ENCODE measurements at regions not wholly inside any gene's neighbourhood (a gene's known extent, or its start where the extent isn't known, plus 50 kb on each side); places are given as distances from the start of the nearest gene placed in this dataset.
A peak's percentile ranks its signal among the peaks of the same experiment; 100 is the strongest.

DNA sequence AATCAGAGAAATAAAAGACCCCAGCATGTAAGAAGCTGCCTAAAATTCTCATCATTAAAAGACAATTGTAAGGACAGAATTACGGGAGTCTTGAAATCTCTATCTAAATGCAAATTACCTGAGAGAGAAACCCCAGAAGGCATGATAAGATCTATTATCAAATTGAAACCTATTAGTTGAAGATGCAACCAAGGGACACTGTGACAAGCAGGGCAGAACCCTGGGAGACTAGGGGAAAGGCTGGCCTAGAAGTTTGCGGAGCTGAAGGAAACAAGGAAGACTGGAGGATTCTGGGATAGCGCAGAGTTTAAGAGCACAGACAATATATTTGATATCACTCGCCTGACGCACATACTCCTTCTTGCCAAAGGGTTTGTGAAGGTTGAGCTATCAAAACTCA, 319.5 kb upstream of the CHAC2 start:
- DNase-seq (ENCODE audit: low read depth in 2 of 2), result no peak

GRCh38 chr2:53445383-53446070, 322.1 kb upstream of the CHAC2 start:
- DNase-seq (ENCODE audit: low read depth in 2 of 2), result no peak

DNA sequence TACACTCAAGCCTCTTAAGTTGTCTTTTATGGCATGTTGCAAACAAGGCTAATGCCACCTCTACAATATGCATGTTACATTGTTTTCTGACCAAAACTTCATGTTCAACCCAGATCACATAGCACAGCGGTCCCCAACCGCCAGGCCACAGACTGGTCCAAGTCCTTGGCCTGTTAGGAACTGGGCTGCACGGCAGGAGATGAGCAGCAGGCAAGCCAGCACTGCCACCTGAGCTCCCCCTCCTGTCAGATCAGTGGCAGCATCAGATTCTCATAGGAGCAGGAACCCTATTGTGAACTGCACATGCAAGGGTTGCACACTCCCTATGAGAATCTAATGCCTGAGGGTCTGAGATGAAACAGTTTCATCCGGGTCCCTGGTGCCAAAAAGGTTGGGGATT, 324.8 kb upstream of the CHAC2 start:
- no peak for DNase-seq (ENCODE audit: low read depth in 2 of 2)

DNA sequence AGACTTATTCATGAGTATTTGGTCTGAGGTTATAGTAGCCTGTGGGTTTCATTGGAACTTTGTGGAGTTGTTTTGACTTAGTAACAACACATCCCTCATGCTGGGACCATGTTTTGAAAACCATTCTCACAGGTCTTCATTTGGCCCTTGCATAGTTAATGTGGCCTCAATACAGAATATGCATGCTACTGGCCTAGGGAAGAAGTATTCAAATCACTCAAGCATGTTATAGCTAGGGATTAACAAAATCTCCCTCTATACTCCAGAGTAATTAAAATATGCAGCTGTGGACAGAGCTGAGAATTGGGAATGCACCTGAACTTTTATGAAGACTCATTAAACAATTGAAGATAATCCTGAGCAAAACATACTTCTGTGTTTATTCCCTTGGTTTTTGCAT, 325.5 kb upstream of the CHAC2 start:
- no peak for DNase-seq (ENCODE audit: low read depth in 2 of 2)

DNA sequence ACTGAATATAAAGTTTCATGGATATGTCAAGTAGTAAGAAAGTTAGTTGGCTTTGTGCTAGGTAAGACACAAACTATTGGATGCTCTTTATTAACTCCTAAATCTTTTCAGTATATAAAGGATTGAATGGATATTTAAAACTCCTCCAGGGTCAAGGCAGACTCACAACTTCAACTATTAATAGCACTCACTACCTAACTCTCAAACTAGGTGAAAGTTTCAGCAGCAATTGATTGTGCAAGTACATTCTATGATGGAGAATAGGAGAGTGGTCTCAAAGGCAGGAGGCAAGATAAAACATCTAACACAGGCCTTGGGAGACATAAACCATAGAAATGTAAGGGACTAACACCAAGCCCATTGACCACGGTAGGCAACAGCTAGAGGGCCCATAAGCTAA, 328.9 kb upstream of the CHAC2 start:
- DNase-seq (ENCODE audit: low read depth in 2 of 2), result no peak

- no peak for DNase-seq (ENCODE audit: low read depth in 2 of 2)
These were observed 329.5 kb upstream of the CHAC2 start for GRCh38 chr2:53438100-53438499.

GRCh38 chr2:53437371-53437770, 330.2 kb upstream of the CHAC2 start:
- DNase-seq (ENCODE audit: low read depth in 2 of 2), result no peak

- DNase-seq (ENCODE audit: low read depth in 2 of 2), result no peak
These were observed 330.7 kb upstream of the CHAC2 start for GRCh38 chr2:53436882-53437281.

- no peak for DNase-seq (ENCODE audit: low read depth in 2 of 2)
These were observed 332.0 kb upstream of the CHAC2 start for GRCh38 chr2:53435610-53436009.

GRCh38 chr2:53434466-53434865, 333.1 kb upstream of the CHAC2 start:
- no peak for DNase-seq (ENCODE audit: low read depth in 2 of 2)

DNA sequence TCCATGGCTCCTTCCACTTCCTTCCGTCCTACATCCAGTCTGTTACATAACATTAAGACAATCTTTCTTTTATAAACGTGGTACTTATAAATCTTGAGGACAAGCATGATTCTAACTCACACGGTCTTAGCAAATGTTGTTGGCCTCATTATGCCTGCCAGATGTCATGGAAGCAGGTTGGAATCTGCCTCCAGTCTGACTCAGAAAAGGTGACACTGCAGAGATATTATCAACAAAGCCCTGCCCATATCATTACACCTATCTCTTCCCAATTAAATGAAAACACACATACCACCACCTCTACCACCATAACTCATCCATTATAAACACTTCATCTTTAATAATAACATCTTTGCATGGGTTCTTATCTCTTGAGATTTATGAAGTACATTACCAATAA, 334.7 kb upstream of the CHAC2 start:
- no peak for DNase-seq (ENCODE audit: low read depth in 2 of 2)

GRCh38 chr2:53429901-53430300, 337.7 kb upstream of the CHAC2 start:
- no peak for DNase-seq (ENCODE audit: low read depth in 2 of 2)

DNA sequence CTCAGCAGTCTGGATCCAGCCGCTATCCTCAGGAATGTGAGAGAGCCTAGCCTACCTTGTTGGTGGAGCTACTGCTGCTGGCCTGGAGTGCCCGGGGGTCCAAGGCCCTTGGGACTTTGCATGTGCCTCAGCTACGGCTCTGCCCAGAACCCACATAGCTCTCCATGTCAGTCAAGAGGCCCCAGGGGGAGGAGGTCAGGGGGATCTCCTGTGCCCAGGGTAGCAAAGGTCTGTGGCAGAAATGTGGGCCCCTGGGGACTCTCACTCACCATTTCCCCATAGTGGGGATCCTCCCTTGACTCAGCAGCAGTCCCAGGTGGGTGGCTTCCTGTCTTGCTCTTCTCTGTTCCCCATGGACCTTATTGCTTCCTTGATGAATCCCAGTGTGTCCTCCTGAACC, 342.7 kb upstream of the CHAC2 start:
- DNase-seq (ENCODE audit: low read depth in 2 of 2), result no peak

GRCh38 chr2:53423465-53423864, 344.1 kb upstream of the CHAC2 start:
- no peak for DNase-seq (ENCODE audit: low read depth in 2 of 2)

- peak; percentile 32 to 51 for DNase-seq (ENCODE audit: low read depth in 2 of 2)
These were observed 344.6 kb upstream of the CHAC2 start for GRCh38 chr2:53422979-53423378.

- no peak for DNase-seq (ENCODE audit: low read depth in 2 of 2)
These were observed 350.2 kb upstream of the CHAC2 start for GRCh38 chr2:53417385-53417784.

- no peak for DNase-seq (ENCODE audit: low read depth in 2 of 2)
These were observed 360.1 kb upstream of the CHAC2 start for GRCh38 chr2:53407363-53408080.

DNA sequence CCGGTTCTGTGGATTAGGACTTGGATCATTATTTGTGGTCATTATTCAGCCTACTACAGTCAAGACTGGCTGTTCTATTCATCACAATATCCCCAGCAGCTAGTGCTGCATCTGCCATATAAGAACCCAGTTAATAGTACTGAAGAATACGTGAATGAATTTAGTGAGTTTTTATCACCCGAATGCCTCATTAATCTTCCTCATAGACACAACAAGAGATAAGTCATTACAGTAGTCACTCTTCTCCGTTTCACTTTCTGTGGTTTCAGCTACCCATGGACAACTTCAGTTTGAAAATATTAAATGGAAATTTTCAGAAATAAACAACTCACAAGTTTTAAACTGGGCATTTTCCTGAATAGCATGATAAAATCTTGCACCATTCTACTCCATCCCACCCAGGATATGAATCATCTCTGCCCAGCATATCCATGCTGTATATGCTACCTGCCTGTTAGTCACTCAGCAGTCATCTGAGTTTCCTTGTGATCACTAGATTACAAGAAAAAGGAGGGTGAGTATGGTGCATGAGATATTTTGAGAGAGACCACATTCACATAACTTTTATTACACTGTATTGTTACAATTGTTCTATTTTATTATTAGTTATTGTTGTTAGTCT, 363.7 kb upstream of the CHAC2 start:
- no peak for DNase-seq (ENCODE audit: low read depth in 2 of 2)

- DNase-seq (ENCODE audit: low read depth in 2 of 2), result no peak
These were observed 370.5 kb upstream of the CHAC2 start for GRCh38 chr2:53397085-53397484.

GRCh38 chr2:53381271-53381670, 386.3 kb upstream of the CHAC2 start:
- DNase-seq (ENCODE audit: low read depth in 2 of 2), result no peak

- DNase-seq (ENCODE audit: low read depth in 2 of 2), result no peak
These were observed 388.1 kb upstream of the CHAC2 start for GRCh38 chr2:53379547-53379946.

DNA sequence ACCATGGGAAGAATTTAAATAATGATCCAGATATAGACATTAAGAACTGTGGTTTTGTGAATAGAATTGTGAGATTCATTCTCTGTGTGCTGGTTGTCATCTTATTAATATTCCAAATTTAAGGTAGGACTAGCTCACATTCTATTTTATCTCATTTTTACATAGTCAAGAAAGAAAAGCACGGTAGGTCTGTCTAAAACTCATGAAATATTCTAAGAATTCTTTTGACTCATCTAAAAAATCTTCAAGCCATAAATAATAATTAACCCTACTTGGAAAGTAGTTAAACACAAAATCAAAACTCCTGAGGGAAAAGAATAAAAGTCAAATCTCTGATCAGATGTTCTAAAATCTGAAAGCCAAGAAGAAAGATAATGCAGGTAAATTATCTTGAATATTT, 388.8 kb upstream of the CHAC2 start:
- no peak for DNase-seq (ENCODE audit: low read depth in 2 of 2)

GRCh38 chr2:53373126-53373525, 394.5 kb upstream of the CHAC2 start:
- no peak for DNase-seq (ENCODE audit: low read depth in 2 of 2)

Data from dermis microvascular lymphatic vessel endothelial cell (primary cell).